SK-N-SH (cell line): ENCODE measurements at regions not wholly inside any gene's neighbourhood (a gene's known extent, or its start where the extent isn't known, plus 50 kb on each side); places are given as distances from the start of the nearest gene placed in this dataset.

Source experiments
- CTCF ChIA-PET: fragments of 300-600, 350-600 bp; formaldehyde crosslinking; extraction: SDS; loops from one replicate; lab custom pipeline; 2021; lab: Yijun Ruan, JAX
- POLR2A ChIA-PET: fragments of 350-600 bp; sonication (Branson Sonifier 250); formaldehyde crosslinking; extraction: SDS; loops from one replicate; lab custom pipeline; 2020; ENCODE audit warnings: antibody characterized with exemption, inconsistent platforms; lab: Yijun Ruan, JAX
- DNase-seq: peaks from one replicate; pipeline ENCODE4 v3.0.0; 2012
- H2AFZ ChIP-seq: fragments of 200-600 bp; sonication (generic); 2 replicates; pipeline ENCODE4 v1.8.1; 2016; ENCODE audit warnings: antibody characterized with exemption, mild to moderate bottlenecking, low read depth
- H3F3A ChIP-seq: fragments of 200-600 bp; sonication (generic); replicated peaks from 2 replicates; pipeline ENCODE3; 2016; ENCODE audit warnings: antibody characterized with exemption, mild to moderate bottlenecking; ENCODE audit not compliant: insufficient read depth
- H3K27ac ChIP-seq, 2 experiments: fragments of 200-500 bp in 1 of 2; fragments of 200-600 bp in 1 of 2; sonication (Bioruptor generic) in 1 of 2; sonication (generic), shearing (Covaris generic) in 1 of 2; 2 replicates each; pipeline versions ENCODE4 v1.5.1 to v1.6.1; 2014 to 2016; ENCODE audit warnings: low read depth in 2 of 2, inconsistent platforms in 1 of 2, low read length in 1 of 2, mild to moderate bottlenecking in 1 of 2, mixed read lengths in 1 of 2
- H3K27me3 ChIP-seq: fragments of 200-600 bp; sonication (generic), shearing (Covaris generic); 2 replicates; pipeline ENCODE4 v1.6.1; 2016; ENCODE audit warnings: mixed run types; ENCODE audit not compliant: insufficient read depth
- H3K36me3 ChIP-seq, 2 experiments: fragments of 200-500 bp in 1 of 2; fragments of 200-600 bp in 1 of 2; sonication (Bioruptor generic) in 1 of 2; sonication (generic) in 1 of 2; replicated peaks in 1 of 2; 2 replicates each; pipeline versions ENCODE3 to v1.5.1; 2014 to 2016; ENCODE audit warnings: low read length in 1 of 2, mild to moderate bottlenecking in 1 of 2; ENCODE audit not compliant: insufficient read depth in 2 of 2, control insufficient read depth in 1 of 2
- H3K4me1 ChIP-seq, 2 experiments: fragments of 200-500 bp in 1 of 2; fragments of 200-600 bp in 1 of 2; sonication (Bioruptor generic) in 1 of 2; sonication (generic), shearing (Covaris generic) in 1 of 2; 2 replicates each; pipeline versions ENCODE4 v1.5.1 to v1.6.1; 2014 to 2016; ENCODE audit warnings: low read depth in 1 of 2, low read length in 1 of 2, mixed run types in 1 of 2; ENCODE audit not compliant: insufficient read depth in 2 of 2, control insufficient read depth in 1 of 2
- H3K4me2 ChIP-seq: fragments of 200-600 bp; sonication (generic), shearing (Covaris generic); 2 replicates; pipeline ENCODE4 v1.6.1; 2017; ENCODE audit warnings: mixed run types
- H3K4me3 ChIP-seq, 2 experiments: fragments of 200-500 bp in 1 of 2; fragments of 200-600 bp in 1 of 2; sonication (Bioruptor generic) in 1 of 2; sonication (generic), shearing (Covaris generic) in 1 of 2; 2 replicates each; pipeline versions ENCODE4 v1.5.1 to v1.8.1; 2014 to 2016; ENCODE audit warnings: low read depth in 2 of 2, inconsistent platforms in 1 of 2, low read length in 1 of 2, mild to moderate bottlenecking in 1 of 2, mixed read lengths in 1 of 2, moderate library complexity in 1 of 2
- H3K79me2 ChIP-seq: fragments of 200-600 bp; sonication (generic); 2 replicates; pipeline ENCODE4 v1.8.1; 2017; ENCODE audit warnings: mild to moderate bottlenecking; ENCODE audit not compliant: insufficient read depth
- H3K9ac ChIP-seq: fragments of 200-600 bp; sonication (generic); 2 replicates; pipeline ENCODE4 v1.6.1; 2017; ENCODE audit warnings: mixed run types
- H3K9me2 ChIP-seq: fragments of 200-600 bp; sonication (generic); 2 replicates; pipeline ENCODE4 v1.6.1; 2017; ENCODE audit warnings: mixed run types
- H3K9me3 ChIP-seq: fragments of 200-600 bp; sonication (generic); 2 replicates; pipeline ENCODE4 v1.6.1; 2017; ENCODE audit warnings: mixed run types, mild to moderate bottlenecking, moderate library complexity
- H4K20me1 ChIP-seq: fragments of 200-600 bp; sonication (generic); 2 replicates; pipeline ENCODE4 v1.6.1; 2017; ENCODE audit warnings: mild to moderate bottlenecking, mixed run types; ENCODE audit not compliant: insufficient read depth
- CHD2 ChIP-seq: fragments of 150-350 bp; IDR thresholded peaks from 2 replicates; pipeline ENCODE4 v1.6.1; 2018; ENCODE audit warnings: low read length; ENCODE audit not compliant: partially characterized antibody
- EP300 ChIP-seq, 2 experiments: IDR thresholded peaks; 2 replicates each; pipeline versions ENCODE4 v1.4.0 to v1.6.1; 2012; ENCODE audit warnings: borderline replicate concordance in 1 of 2, low read depth in 1 of 2, low read length in 1 of 2
- EZH2phosphoT487 ChIP-seq: fragments of 200-600 bp; sonication (generic); IDR thresholded peaks from 2 replicates; pipeline ENCODE4 v1.6.1; 2017; ENCODE audit warnings: low read depth, mixed run types, mild to moderate bottlenecking, antibody characterized with exemption, moderate library complexity, borderline replicate concordance
- FOSL2 ChIP-seq: IDR thresholded peaks from 2 replicates; pipeline ENCODE4 v1.4.0; 2012; ENCODE audit warnings: low read depth, mild to moderate bottlenecking, moderate library complexity, borderline replicate concordance
- FOXM1 ChIP-seq: IDR thresholded peaks from 2 replicates; pipeline ENCODE4 v1.4.0; 2012; ENCODE audit warnings: low read depth, mild to moderate bottlenecking
- GATA2 ChIP-seq: sonication (generic); formaldehyde crosslinking; IDR thresholded peaks from 2 replicates; pipeline ENCODE4 v1.5.0; 2020; ENCODE audit warnings: mild to moderate bottlenecking, missing genetic modification reagents
- IRF3 ChIP-seq: fragments of 150-350 bp; IDR thresholded peaks from 2 replicates; pipeline ENCODE4 v1.6.1; 2016; ENCODE audit warnings: mild to moderate bottlenecking, low read depth, low read length
- JUND ChIP-seq: IDR thresholded peaks from 2 replicates; pipeline ENCODE4 v1.4.0; 2012
- MAX ChIP-seq: IDR thresholded peaks from 2 replicates; pipeline ENCODE4 v1.4.0; 2012; ENCODE audit warnings: low read depth
- MEF2A ChIP-seq: IDR thresholded peaks from 2 replicates; pipeline ENCODE4 v1.4.0; 2012; ENCODE audit warnings: low read depth, borderline replicate concordance
- PBX3 ChIP-seq: IDR thresholded peaks from 2 replicates; pipeline ENCODE4; 2012
- RAD21 ChIP-seq: IDR thresholded peaks from 2 replicates; pipeline ENCODE4 v1.6.1; 2012; ENCODE audit warnings: mild to moderate bottlenecking, low read length
- RFX5 ChIP-seq: IDR thresholded peaks from 2 replicates; pipeline ENCODE4 v1.6.1; 2012; ENCODE audit warnings: mild to moderate bottlenecking, improper control_type of control experiment, low read length
- RXRA ChIP-seq: IDR thresholded peaks from 2 replicates; pipeline ENCODE4 v1.4.0; 2012; ENCODE audit warnings: low read depth, mild to moderate bottlenecking, borderline replicate concordance
- SIN3A ChIP-seq: IDR thresholded peaks from 2 replicates; pipeline ENCODE4 v1.6.1; 2012; ENCODE audit warnings: low read depth, mild to moderate bottlenecking, low read length, moderate library complexity, borderline replicate concordance
- SMC3 ChIP-seq: IDR thresholded peaks from 2 replicates; pipeline ENCODE4 v1.6.1; 2012; ENCODE audit warnings: low read depth, low read length, improper control_type of control experiment
- TCF12 ChIP-seq: IDR thresholded peaks from 2 replicates; pipeline ENCODE4 v1.4.0; 2012
- TEAD4 ChIP-seq: IDR thresholded peaks from 2 replicates; pipeline ENCODE4 v1.4.0; 2012; ENCODE audit warnings: mild to moderate bottlenecking, borderline replicate concordance; ENCODE audit not compliant: insufficient read depth
- USF1 ChIP-seq: IDR thresholded peaks from 2 replicates; pipeline ENCODE4 v1.4.0; 2012; ENCODE audit warnings: low read depth, borderline replicate concordance
- USF2 ChIP-seq: fragments of 150-350 bp; IDR thresholded peaks from 2 replicates; pipeline ENCODE4 v1.6.1; 2017; ENCODE audit warnings: antibody characterized with exemption, low read length, low read depth, borderline replicate concordance
- WGBS: methylation state at CpG from one replicate; pipeline ENCODE4 v1.1.6; 2017; ENCODE audit warnings: low lambda C conversion rate; 5-methylcytosine and 5-hydroxymethylcytosine counted together

GRCh38 chr6:155648301-155648700 is 192.7 kb upstream of the NOX3 start:
- H3K4me1 ChIP-seq, result no peaks in the 10 kb centered on the region; a peak in 1 of 4 replicates
- no peak for DNase-seq
- no peaks in the 10 kb centered on the region for H4K20me1 ChIP-seq
- H3K4me3 ChIP-seq, result no peak overlapping the region
- H3K27me3 ChIP-seq, result no peaks in the 10 kb centered on the region
- no peaks in the 10 kb centered on the region for H3F3A ChIP-seq
- ChIA-PET CTCF (no interaction called here), POLR2A (no interaction called here)
- no peaks in the 10 kb centered on the region; the same call in 1 of the 2 replicates for H3K9me2 ChIP-seq
- no peak for TF ChIP-seq TCF12
- TF ChIP-seq FOSL2, result no peak
- no peak for TF ChIP-seq JUND
- TF ChIP-seq CHD2, result no peak
- no peak for TF ChIP-seq FOXM1
- no peak for TF ChIP-seq SMC3
- TF ChIP-seq MEF2A, result no peak
- no peak for TF ChIP-seq RAD21
- H3K9ac ChIP-seq, result no peak overlapping the region
- no peak overlapping the region for H3K27ac ChIP-seq
- H3K79me2 ChIP-seq, result no peaks in the 10 kb centered on the region
- no peaks in the 10 kb centered on the region for H3K36me3 ChIP-seq
- WGBS, result 70% methylated on average over 5 of the region's 5 CpGs
- H3K9me3 ChIP-seq, result no peaks in the 10 kb centered on the region
- H2AFZ ChIP-seq, result no peak overlapping the region
- H3K4me2 ChIP-seq, result no peak overlapping the region

GRCh38 chr6:155647354-155647753 is 191.7 kb upstream of the NOX3 start:
- no peaks in the 10 kb centered on the region for H4K20me1 ChIP-seq
- H3K4me3 ChIP-seq, result no peak overlapping the region
- H3K36me3 ChIP-seq, result no peaks in the 10 kb centered on the region
- DNase-seq, result no peak
- H3K9ac ChIP-seq, result no peak overlapping the region
- no peaks in the 10 kb centered on the region; the same call in 1 of the 2 replicates for H3K9me3 ChIP-seq
- H3K27me3 ChIP-seq, result no peaks in the 10 kb centered on the region
- H3F3A ChIP-seq, result no peaks in the 10 kb centered on the region
- TF ChIP-seq RAD21 (no peak), FOSL2 (no peak), RFX5 (no peak), MAX (no peak), EP300 (IDR thresholded peaks at IDR 0.05; ENCODE audit: borderline replicate concordance in 1 of 2, low read depth in 1 of 2, low read length in 1 of 2) (no peak), USF2 (no peak), GATA2 (no peak), IRF3 (no peak), TEAD4 (no peak), PBX3 (no peak), EZH2phosphoT487 (no peak), SIN3A (no peak), SMC3 (no peak), RXRA (no peak), USF1 (no peak)
- ChIA-PET POLR2A (no interaction called here), CTCF (interaction anchor here (1.5 kb wide), 1 partner anchor 10 kb away, joined by 4 read pairs; no protein-coding TSS in a partner anchor)
- H3K27ac ChIP-seq, result no peak overlapping the region
- H2AFZ ChIP-seq, result no peak overlapping the region; the same call in 1 of the 2 replicates
- H3K9me2 ChIP-seq, result no peaks in the 10 kb centered on the region; the same call in 1 of the 2 replicates
- H3K4me1 ChIP-seq, result no peaks in the 10 kb centered on the region; a peak in 1 of 4 replicates
- H3K4me2 ChIP-seq, result no peak overlapping the region
- no peaks in the 10 kb centered on the region for H3K79me2 ChIP-seq
